ENCODE measurements at regions not wholly inside any gene's neighbourhood (a gene's known extent, or its start where the extent isn't known, plus 50 kb on each side); places are given as distances from the start of the nearest gene placed in this dataset.
"Not testable (repeated sequence)": the region's sequence is repeated elsewhere in the genome, so short reads cannot be mapped to it uniquely, and the experiment has no call there.

DNA sequence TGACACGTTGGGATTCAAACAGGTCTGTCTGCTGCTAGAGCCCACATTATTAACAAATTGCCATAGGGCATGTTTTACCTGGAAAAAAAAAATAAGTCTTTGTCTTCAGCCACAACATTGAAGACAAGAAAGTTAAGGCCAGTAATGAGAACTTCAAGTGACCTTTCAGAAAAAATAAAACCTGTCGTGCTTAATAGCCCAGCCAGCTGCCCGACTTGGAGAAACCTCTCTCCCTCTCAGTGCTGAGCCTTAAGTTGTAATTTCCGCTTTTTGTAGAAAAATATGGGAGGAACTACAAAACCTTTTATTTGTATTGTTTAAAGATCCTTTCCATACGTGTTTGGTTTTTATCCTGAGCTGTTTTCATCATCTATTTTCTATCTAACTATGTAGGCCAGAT is 454.3 kb upstream of the SLITRK6 start:
- DNase-seq (ENCODE audit: low read depth in 2 of 2), result not testable (repeated sequence)

DNA sequence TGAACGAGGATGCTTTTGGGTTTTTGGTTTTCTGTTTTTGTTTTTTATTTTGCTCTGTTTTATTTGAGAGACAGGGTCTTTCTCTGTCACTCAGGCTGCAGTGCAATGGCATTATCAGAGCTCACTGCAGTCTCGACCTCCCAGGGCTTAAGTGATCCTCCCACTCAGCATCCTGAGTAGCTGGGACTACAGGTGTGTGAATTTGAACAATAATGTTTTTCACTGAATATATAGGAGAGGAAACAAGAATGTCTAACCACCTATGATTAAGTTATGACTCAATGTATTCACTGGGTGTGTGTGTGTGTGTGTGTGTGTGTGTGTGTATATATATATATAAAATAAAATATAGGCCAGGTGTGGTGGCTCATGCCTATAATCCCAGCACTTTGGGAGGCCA is 456.6 kb upstream of the SLITRK6 start:
- DNase-seq (ENCODE audit: low read depth in 2 of 2), result not testable (repeated sequence)

DNA sequence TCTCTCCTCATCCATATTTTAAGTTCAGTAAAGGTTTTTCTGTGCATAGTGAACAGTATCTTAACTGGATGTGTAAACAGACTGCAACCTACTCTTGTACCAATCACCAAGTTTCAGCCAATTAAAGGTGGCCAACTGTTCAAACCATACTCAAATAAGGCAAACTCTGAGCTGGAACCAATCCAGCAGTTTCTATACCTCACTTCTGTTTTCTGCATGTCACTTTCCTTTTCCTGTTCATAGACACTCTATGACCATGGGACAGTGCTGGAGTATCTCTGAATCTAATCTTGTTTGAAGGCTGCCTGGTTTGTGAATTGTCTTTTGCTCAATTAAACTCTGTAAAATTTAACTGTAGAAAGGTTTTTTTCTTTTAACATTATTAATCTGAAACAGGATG is 470.3 kb upstream of the SLITRK6 start:
- DNase-seq (ENCODE audit: low read depth in 2 of 2), result no peak

DNA sequence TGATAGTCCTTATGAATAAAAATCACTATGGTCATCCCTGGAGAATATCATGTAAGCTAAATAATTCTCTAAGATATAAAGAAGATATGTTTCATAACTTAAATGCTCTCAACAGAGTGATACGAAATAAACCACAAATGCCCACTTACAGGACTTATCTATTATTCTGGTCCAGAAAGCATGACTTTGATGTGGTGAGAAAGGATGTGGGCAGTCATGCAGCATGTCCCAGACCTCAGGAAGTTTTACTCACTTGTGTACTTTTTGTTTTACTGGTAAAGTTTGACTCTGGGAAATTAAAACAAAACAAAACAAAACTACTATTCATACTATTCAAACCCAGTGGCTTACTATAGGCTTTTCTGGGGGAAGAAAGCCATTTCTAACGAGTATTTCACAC is 483.2 kb upstream of the SLITRK6 start:
- DNase-seq (ENCODE audit: low read depth in 2 of 2), result no peak

DNA sequence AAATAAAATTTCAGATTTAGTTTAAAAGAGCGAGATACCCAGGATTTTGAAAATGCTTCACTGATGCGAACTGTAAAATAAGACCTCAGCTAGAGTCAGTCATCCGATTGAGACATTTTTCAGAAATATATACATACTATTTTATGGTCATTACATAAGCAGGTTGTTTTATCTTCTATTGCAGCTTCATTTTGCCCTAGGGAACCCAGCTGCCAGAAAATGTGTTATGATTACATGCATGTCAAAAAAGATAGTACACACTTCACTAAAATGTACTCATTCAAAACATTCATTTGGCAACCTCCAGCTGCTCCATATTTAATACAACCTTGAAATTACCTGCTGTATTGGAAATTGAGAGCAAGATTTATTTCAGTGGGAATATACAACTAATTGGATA is 483.8 kb upstream of the SLITRK6 start:
- DNase-seq (ENCODE audit: low read depth in 2 of 2), result no peak

DNA sequence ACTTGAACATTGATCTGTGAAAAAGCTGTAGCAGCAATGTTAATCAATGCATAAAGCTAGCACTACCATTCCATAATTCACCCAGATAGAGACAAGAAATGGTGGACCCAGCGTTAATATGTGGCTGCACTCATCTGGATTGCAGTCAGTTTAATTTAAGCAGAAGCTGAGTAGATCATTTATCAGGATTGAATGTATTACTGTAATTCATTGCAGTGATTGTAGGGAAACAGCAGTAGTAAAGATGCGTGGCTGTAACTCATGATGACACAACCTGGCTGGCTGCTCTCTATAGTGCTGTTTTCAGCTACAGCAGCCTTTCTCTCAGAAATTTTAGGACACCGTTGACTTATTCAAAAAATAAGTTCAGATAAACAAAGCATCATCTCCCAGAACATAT is 499.5 kb upstream of the SLITRK6 start:
- no peak for DNase-seq (ENCODE audit: low read depth in 2 of 2)

DNA sequence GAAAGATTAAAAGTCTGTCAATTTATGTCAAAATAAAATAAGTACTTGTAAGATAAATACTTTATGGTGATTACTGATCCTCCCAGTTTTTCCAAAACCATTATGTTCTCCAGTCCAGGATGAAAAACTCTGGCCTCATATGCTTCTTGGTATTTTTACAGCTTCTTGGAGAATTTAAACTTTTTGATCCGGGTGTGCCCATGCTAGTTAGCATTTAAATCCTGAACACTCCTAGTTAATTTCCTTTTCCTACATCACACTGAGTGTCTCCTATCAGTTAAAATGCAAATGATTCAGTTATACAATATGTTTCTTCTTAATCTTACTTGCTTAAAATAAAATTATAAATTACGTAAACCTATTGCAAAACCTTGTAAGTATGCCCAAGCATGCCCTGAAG is 499.9 kb upstream of the SLITRK6 start:
- no peak for DNase-seq (ENCODE audit: low read depth in 2 of 2)

DNA sequence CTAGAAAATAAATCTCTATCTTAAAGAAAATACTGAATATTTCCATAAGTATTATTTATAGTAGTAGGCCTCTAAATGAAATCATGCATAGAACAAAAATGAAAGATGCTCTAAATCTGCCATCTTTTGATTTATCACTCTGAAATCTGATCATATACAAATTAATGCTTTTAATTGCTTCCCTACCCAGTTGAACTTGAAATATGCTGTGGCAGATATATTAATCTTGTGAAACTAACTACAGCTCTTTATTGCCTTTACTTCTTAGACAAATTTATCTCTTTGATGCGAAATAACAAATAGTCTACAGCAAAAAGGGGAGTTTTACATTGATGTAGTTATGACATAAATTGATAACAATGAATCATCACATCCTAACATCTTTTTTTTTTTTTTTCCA is 510.7 kb upstream of the SLITRK6 start:
- DNase-seq (ENCODE audit: low read depth in 2 of 2), result no peak

DNA sequence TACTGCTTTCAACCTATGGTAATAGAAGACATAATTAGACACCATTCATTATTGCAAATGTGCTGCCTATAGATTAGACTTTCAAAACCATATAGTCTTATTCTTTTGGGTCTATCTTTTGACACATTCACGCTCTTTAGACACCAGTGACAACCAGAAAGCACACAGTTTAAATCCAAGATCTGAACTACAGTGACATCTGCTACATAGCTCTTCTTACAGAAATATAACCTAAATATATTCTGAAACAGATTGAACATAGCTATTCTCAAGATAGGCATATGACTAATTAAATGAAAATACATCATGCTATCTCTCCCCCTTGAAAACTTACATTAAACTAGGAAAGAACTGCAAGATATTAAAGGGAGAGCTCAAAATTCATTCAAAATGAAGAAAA is 514.2 kb upstream of the SLITRK6 start:
- DNase-seq (ENCODE audit: low read depth in 2 of 2), result no peak

DNA sequence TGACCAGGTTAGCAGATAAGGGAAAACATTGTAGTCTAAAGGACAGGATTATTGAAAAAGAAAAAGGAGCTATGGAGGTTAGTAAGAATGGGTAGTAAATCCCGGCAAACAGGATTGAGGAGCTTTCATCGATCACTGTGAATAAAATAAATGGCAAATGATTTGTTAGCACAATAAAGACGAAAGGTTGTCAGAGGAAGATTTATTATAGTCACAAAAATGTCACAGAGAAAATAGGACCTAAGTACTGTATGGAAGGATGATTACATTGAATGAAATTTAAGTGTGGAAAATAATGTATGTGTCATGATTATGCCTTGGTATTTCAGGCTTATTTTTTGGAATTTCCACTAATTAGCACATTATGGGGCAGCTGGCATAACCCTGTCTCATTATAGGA is 519.2 kb upstream of the SLITRK6 start:
- DNase-seq (ENCODE audit: low read depth in 2 of 2), result no peak

DNA sequence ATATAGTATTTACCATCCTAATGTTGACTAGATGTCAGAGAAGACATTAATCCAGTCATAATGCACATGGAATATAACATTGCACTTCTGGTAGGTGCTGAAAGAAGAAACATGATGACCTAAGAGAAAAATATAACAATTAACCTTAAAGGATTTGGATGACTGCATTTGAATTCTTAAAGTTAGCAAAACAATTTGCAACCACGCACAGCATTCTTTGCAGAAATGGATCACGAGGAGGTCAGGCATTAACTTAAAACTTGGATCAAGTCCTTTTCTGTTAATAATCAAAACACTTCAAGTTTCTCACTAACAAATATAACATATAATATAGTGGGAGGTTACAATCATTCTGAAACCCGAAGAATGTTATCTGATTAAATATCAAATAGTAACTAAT is 525.0 kb upstream of the SLITRK6 start:
- no peak for DNase-seq (ENCODE audit: low read depth in 2 of 2)

DNA sequence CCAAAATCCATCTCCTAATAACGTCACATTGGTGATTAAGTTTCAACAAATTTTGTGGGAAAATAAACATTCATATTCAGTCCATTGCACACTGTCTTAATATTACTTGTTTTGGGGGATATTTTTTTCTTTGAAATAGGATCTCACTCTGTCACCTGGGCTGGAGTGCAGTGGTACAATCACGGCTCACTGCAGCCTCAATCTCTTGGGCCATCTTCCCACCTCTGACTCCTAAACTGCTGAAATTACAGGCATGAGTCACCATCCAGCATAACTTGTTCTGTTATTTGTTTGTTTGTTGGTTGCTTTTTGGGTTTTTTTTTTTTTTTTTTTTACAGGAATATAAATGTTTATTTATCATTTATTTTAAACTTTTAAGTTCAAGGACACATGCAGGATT is 556.1 kb upstream of the SLITRK6 start:
- DNase-seq (ENCODE audit: low read depth in 2 of 2), result no peak

DNA sequence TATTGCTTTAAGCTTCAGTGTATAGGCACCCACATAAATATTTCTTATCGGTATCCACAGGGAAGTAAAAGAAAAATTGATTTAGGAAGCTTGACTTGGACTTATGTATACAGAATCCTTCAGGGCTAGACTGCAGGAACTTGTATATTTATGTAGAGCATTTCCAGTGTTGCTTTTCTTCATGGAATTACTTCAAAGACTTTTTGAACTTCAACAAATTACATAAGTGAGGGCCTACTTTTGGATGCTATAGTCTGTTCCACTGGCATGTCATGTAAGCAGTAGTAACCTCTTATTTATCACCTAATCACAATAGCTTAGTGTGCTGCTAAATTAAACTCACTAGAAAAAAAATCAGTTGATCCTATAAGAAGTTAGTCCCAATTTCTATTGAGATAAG is 557.9 kb upstream of the SLITRK6 start:
- no peak for DNase-seq (ENCODE audit: low read depth in 2 of 2)

DNA sequence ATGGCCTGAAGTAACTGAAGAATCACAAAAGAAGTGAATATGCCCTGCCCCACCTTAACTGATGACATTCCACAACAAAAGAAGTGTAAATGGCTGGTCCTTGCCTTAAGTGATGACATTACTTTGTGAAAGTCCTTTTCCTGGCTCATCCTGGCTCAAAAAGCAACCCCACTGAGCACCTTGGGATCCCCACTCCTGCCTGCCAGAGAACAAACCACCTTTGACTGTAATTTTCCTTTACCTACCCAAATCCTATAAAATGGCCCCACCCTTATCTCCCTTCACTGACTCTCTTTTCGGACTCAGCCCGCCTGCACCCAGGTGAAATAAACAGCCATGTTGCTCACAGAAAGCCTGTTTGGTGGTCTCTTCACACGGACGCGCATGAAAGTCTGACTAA is 564.5 kb upstream of the SLITRK6 start:
- not testable (repeated sequence) for DNase-seq (ENCODE audit: low read depth in 2 of 2)

DNA sequence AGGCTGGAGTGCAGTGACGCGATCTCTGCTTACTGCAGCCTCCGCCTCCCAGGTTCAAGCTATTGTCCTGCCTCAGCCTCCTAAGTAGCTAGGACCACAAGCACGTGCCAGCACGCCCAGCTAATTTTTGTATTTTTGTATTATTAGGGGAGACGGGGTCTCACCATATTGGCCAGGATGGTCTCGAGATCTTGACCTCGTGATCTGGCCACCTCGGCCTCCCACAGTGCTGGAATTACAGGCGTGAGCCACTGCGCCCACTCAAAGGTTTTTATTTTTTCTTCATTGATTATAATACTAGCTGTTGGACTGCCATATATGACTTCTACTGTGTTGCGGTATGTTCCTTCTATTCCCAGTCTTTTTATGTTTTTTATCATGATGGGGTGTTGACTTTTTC is 569.7 kb upstream of the SLITRK6 start:
- no peak for DNase-seq (ENCODE audit: low read depth in 2 of 2)

DNA sequence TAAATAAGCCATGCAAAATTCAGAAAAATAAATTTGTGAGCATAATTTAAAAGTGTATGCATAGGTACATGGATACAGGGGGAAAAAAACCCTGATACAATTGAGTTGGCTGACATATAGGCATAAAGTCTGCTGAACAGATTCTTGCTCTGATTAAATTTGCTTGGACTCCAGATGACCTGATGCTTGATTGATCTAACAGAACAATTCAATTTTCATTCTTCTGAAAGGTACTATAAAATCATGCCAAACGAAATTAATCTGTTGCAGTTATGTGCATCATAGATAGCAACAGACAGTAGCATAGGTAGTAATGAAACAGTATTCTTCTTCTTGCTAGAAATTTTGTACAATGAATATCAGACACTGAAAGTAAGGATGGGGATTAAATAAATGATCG is 578.2 kb upstream of the SLITRK6 start:
- no peak for DNase-seq (ENCODE audit: low read depth in 2 of 2)

DNA sequence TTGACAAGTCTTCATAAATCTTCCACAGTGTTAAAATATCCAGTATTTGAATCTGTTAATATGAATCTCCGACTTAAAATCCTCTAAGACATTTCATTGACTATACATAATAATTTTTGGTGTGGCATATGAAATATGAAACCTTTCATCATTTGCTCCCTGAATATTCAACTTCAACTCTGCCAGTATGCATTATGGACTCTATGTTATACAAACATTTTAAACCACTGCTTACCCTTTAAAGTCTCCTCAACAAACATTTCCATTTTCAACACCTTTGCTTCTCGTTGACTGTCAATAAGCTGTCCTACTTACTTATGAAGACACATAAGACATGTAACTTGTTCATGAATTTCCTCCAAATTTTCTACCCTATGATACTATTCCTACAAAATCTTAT is 579.4 kb upstream of the SLITRK6 start:
- DNase-seq (ENCODE audit: low read depth in 2 of 2), result no peak

DNA sequence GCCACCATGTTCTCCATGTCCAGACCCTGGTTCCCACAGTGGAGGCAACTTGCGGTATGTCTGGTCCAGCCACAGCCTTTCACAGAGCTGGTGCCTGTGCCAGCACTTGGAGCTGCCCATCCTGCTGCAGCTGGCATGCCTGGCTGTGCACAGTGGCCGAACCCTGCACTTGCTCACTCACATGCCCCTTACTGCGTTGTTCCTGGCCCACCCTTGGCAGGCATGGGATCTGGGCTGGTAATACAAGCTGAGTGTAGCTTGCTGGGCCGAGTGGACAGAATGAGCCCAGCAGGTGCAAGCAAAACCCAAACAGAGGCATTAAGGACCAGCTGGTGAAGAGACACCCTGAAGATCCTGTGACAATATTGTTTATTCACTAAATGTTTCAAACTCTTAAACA is 583.9 kb upstream of the SLITRK6 start:
- no peak for DNase-seq (ENCODE audit: low read depth in 2 of 2)

DNA sequence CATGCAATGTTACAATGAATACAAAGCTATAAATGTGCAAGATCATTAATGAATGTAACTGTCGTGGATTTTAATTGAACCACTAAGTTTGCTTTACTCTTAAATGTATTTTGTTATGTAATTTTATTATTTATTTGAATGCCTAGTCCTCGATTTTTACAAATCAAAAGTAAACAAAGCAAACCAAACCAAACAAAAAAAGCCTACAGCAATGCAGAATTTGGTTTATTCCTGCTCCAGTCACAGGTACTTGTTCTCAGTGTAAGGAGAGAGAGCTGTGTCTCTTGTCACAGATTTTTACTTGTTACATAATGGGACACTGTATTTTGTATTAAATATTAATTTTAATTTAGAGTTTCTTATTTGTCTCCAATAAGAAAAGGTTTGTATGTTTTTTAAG is 584.3 kb upstream of the SLITRK6 start:
- DNase-seq (ENCODE audit: low read depth in 2 of 2), result no peak

DNA sequence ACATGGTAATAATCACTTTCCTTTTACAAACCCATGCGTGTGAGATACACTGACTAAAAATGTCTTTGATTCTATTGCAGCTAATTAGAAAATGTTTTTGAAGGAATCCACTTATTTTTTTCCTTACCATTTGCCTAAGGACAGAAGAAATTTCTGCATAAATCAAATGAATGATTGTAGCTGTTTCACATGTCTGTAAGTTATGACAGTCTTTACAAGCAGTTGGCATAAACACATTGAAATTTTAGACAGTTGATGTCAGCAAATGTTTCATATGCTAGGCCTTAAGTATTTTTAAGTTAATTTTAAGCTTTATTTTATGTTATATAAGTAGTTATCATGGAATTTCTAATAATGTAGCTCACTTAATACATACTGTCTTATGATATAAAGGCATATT is 598.4 kb upstream of the SLITRK6 start:
- no peak for DNase-seq (ENCODE audit: low read depth in 2 of 2)

DNA sequence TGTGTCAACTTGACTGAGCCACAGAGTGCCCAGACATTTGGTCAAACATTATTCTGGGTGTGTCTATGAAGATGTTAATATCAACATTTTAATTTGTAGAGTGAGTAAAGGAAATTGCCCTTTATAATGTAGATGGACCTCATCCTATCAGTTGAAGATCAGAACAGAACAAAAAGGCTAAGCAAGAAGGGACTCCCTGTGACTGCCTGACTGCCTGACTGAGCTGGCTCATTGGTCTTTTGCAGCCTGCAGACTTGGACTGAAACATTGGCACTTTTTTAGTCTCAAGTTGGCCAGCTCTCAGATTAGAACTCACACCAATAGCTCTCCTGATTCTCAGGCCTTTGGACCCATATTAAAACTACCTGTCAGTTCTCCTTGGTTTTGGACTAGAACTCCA is 600.4 kb upstream of the SLITRK6 start:
- no peak for DNase-seq (ENCODE audit: low read depth in 2 of 2)

DNA sequence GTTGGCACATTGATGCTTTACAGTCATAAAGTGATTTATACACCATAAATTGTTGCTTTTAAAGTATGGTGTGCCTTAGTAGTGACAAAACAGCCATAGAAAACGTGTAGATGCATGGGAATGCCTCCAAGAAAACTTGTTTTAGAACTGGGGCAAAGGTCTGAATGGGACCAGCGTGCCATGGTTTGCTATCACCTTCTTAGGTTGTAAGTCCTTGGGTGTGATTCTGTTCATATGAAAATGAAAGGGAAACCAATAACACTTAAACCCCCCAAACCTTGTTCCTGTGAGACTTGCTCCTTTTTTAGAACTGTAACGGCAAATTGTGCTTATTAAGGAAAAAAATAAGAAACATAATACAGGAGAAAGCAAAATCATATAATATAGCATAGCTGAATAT is 603.3 kb upstream of the SLITRK6 start:
- DNase-seq (ENCODE audit: low read depth in 2 of 2), result no peak

DNA sequence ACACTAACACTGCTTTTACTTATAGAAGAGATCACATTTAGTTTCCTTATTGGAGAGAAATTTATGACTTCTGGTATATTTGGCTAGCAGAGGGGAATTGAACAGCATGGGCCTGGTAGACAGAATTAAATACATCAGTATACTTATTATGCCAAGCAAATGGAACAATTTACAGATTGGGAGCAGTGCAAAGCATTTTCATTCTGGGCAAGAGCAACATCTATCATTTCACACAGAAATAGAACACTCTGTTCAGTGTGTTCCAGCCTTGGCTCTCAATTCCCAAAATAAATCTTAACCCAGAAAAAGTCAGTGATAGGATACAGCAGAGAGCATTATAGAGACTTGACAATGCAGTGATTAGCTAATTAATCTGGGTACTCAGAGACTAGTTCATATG is 604.0 kb upstream of the SLITRK6 start:
- DNase-seq (ENCODE audit: low read depth in 2 of 2), result no peak

DNA sequence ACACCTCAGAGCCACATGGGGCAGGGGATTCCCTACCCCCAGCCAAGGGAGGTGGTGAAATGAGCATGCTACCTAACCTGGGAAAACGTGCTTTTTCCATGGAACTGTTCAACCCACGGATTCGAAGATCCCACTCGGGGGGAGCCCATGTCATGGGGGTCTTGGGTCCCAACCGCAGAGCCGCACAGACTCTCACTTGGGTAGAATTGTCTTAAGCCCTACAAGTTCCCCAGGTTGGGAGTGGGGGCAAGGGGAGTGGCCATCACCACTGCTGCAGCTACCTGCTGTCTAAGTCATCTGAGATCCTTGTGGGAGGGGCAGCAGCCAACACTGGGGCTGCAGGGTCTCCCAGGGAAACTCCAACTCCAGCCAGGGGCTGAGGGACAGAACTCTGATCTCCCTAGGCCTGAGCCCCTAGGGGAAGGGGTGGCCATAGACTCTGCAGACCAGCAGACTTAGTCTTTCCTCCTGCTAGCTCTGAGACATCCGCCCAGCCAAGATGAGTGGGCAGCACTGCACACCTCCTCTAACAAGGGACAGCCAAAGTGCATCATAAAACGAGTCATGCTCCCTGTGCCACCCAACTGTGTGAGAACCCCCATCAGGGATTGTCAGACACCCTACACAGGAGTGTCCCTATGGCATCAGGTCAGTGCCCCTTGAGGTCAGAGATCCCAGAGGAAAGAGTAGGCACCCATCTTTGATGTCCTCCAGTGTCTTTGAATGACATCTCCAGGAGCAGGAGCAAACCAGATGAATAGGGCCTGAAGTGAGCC is 610.4 kb upstream of the SLITRK6 start:
- no peak for DNase-seq (ENCODE audit: low read depth in 2 of 2)

Measured in stimulated activated CD8-positive, alpha-beta memory T cell treated with anti-CD3 and anti-CD28 coated beads, Interleukin-2, amount 100 ng/mL, for 48 hours (primary cell).